ENCODE measurements at regions not wholly inside any gene's neighbourhood (a gene's known extent, or its start where the extent isn't known, plus 50 kb on each side); places are given as distances from the start of the nearest gene placed in this dataset.

DNA sequence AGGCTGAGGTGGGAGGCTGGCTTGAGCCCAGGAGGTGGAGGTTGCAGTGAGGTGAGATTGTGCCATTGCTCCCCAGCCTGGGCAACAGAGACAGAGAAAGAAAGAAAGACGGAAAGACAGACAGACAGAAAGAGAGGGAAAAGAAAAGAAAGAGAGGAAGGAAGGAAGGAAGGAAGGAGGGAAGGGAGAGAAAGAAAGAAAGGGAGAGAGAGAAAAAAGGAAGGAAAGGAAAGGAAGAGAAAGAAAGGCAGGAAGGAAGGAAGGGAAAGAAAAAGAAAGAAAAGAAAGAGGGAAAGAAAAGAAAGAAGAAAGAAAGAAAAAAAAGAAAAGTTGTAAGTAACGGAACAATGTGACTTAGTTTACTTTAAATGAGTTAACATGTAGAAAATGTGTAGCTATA lies 260.7 kb upstream of the GRM7 start:
- dilution Hi-C loops (cut with MboI; ENCODE audit: extremely low pct_ligation_motif_present, low sequenced_read_pairs): no loop called here
- H3K4me2 ChIP-seq (ENCODE audit: insufficient read depth, low read length): no peak overlapping the region
- intact Hi-C loops (cut with micrococcal nuclease): no loop called here
- no peaks in the 10 kb centered on the region for H3K79me2 ChIP-seq (ENCODE audit: control insufficient read depth, insufficient read depth, low read length)
- no peak overlapping the region for H3K27ac ChIP-seq (ENCODE audit: insufficient read depth, low read depth, low read length)
- no peaks in the 10 kb centered on the region for H3K9me3 ChIP-seq (replicated peaks; ENCODE audit: control insufficient read depth, insufficient read depth, low read length)
- BruUV-seq (replicated peaks): no TSS peak
- H3K4me1 ChIP-seq (ENCODE audit: control insufficient read depth, extremely low read depth, insufficient read depth, low read length): no peaks in the 10 kb centered on the region
- ChIA-PET CTCF (no interaction called here), POLR2A (no interaction called here)
- H4K20me1 ChIP-seq (replicated peaks; ENCODE audit: control insufficient read depth, extremely low read depth, insufficient read depth, low read length): no peaks in the 10 kb centered on the region
- no peak overlapping the region for H3K9ac ChIP-seq (replicated peaks; ENCODE audit: extremely low read depth, insufficient read depth, low read length)
- no peak overlapping the region for H3K4me3 ChIP-seq (replicated peaks in 1 of 3; ENCODE audit: insufficient read depth in 1 of 3, low read depth in 1 of 3, low read length in 3 of 3)
- no peaks in the 10 kb centered on the region for H3K9me1 ChIP-seq (replicated peaks; ENCODE audit: control insufficient read depth, extremely low read depth, insufficient read depth, low read length)
- no peaks in the 10 kb centered on the region for H3K36me3 ChIP-seq (ENCODE audit: control insufficient read depth in 2 of 2, extremely low read depth in 1 of 2, insufficient read depth in 2 of 2, low read length in 2 of 2)
- no peak overlapping the region for H2AFZ ChIP-seq (ENCODE audit: low read depth, low read length)
- no peaks in the 10 kb centered on the region for H3K27me3 ChIP-seq (ENCODE audit: control insufficient read depth in 2 of 2, insufficient read depth in 2 of 2, low read length in 2 of 2)
- no peak for FAIRE-seq
- no peak for DNase-seq (ENCODE audit: low read depth, low spot score)
- TF ChIP-seq FOS (IDR thresholded peaks at IDR 0.05; ENCODE audit: borderline replicate concordance, insufficient read depth, low read length) (no peak), GATA2 (IDR thresholded peaks at IDR 0.05; ENCODE audit: insufficient read depth, insufficient read length, low read depth, low read length) (no peak), POLR2AphosphoS5 (IDR thresholded peaks at IDR 0.05; ENCODE audit: insufficient read depth, low read depth, low read length) (no peak), JUN (IDR thresholded peaks at IDR 0.05; ENCODE audit: borderline replicate concordance, insufficient read depth, insufficient read length, low read depth) (no peak), MYC (IDR thresholded peaks at IDR 0.05; ENCODE audit: low read depth, low read length) (no peak), POLR2A (IDR thresholded peaks at IDR 0.05; ENCODE audit: low read depth, low read length) (no peak), EZH2 (IDR thresholded peaks at IDR 0.05; ENCODE audit: borderline replicate concordance, low read depth, low read length, severe bottlenecking) (no peak)
- TF ChIP-seq, protein P1, sequence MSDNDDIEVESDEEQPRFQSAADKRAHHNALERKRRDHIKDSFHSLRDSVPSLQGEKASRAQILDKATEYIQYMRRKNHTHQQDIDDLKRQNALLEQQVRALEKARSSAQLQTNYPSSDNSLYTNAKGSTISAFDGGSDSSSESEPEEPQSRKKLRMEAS (IDR thresholded peaks at IDR 0.05; ENCODE audit: insufficient read depth, insufficient read length): no peak
- TF ChIP-seq, protein P2, sequence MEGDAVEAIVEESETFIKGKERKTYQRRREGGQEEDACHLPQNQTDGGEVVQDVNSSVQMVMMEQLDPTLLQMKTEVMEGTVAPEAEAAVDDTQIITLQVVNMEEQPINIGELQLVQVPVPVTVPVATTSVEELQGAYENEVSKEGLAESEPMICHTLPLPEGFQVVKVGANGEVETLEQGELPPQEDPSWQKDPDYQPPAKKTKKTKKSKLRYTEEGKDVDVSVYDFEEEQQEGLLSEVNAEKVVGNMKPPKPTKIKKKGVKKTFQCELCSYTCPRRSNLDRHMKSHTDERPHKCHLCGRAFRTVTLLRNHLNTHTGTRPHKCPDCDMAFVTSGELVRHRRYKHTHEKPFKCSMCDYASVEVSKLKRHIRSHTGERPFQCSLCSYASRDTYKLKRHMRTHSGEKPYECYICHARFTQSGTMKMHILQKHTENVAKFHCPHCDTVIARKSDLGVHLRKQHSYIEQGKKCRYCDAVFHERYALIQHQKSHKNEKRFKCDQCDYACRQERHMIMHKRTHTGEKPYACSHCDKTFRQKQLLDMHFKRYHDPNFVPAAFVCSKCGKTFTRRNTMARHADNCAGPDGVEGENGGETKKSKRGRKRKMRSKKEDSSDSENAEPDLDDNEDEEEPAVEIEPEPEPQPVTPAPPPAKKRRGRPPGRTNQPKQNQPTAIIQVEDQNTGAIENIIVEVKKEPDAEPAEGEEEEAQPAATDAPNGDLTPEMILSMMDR (IDR thresholded peaks at IDR 0.05; ENCODE audit: extremely low read depth in 1 of 2, insufficient read depth in 1 of 2, low read depth in 1 of 2, low read length in 2 of 2): no peak

Data from endothelial cell of umbilical vein (primary cell).